CD4-positive, alpha-beta T cell (primary cell): ENCODE measurements at regions not wholly inside any gene's neighbourhood (a gene's known extent, or its start where the extent isn't known, plus 50 kb on each side); places are given as distances from the start of the nearest gene placed in this dataset.
"Not testable (repeated sequence)": the region's sequence is repeated elsewhere in the genome, so short reads cannot be mapped to it uniquely, and the experiment has no call there.

Source experiments
- ATAC-seq: fragments of 200-7000 bp; cut with Tn5 transposase; one replicate; pipeline ENCODE4 v1.10.0; 2022; ENCODE audit warnings: mild to moderate bottlenecking; ENCODE audit not compliant: poor library complexity
- CTCF ChIA-PET: fragments of 350-600 bp; sonication (Branson Sonifier 250); formaldehyde crosslinking; loops from one replicate; lab custom pipeline; 2021; ENCODE audit warnings: antibody characterized with exemption, inconsistent platforms; lab: Charles Lee
- POLR2A ChIA-PET: fragments of 350-600 bp; sonication (Branson Sonifier 250); formaldehyde crosslinking; loops from one replicate; lab custom pipeline; 2021; ENCODE audit warnings: antibody characterized with exemption, inconsistent platforms; lab: Charles Lee
- DNase-seq, 14 experiments: peaks; one replicate each; pipeline ENCODE4 v3.0.0-alpha.2; 2013 to 2020; ENCODE audit warnings: mixed read lengths in 2 of 14
- H3K27ac ChIP-seq, 2 donors: one replicate each; pipeline versions ENCODE4 v1.5.1 to v1.7.0; 2013; ENCODE audit warnings: low read length in 2 of 2, low read depth in 1 of 2, mild to moderate bottlenecking in 1 of 2
- H3K27me3 ChIP-seq, 2 experiments: 1 replicate in 1 of 2; 2 replicates in 1 of 2; pipeline versions ENCODE4 v1.6.1 to v1.7.0; 2013; ENCODE audit warnings: low read length in 2 of 2, control low read depth in 1 of 2, mild to moderate bottlenecking in 1 of 2, moderate library complexity in 1 of 2; ENCODE audit not compliant: insufficient read depth in 2 of 2, control insufficient read depth in 1 of 2
- H3K36me3 ChIP-seq: one replicate; pipeline ENCODE4 v1.6.1; 2013; ENCODE audit warnings: low read length, control low read depth; ENCODE audit not compliant: insufficient read depth
- H3K4me1 ChIP-seq: one replicate; pipeline ENCODE4 v1.6.1; 2013; ENCODE audit warnings: low read length, control low read depth; ENCODE audit not compliant: insufficient read depth
- H3K4me3 ChIP-seq: one replicate; pipeline ENCODE4 v1.5.1; 2013; ENCODE audit warnings: mild to moderate bottlenecking, low read length, moderate library complexity
- H3K9me3 ChIP-seq, 2 experiments: 1 replicate in 1 of 2; 2 replicates in 1 of 2; pipeline versions ENCODE4 v1.6.1 to v1.7.0; 2013; ENCODE audit warnings: low read length in 2 of 2, mild to moderate bottlenecking in 2 of 2, control low read depth in 1 of 2, moderate library complexity in 1 of 2; ENCODE audit not compliant: control insufficient read depth in 1 of 2, insufficient read depth in 1 of 2
- H3K27ac Mint-ChIP-seq: one replicate; pipeline ENCODE4 v1.8.0; 2020; ENCODE audit warnings: mixed read lengths
- H3K27me3 Mint-ChIP-seq: one replicate; pipeline ENCODE4 v1.8.0; 2021; ENCODE audit warnings: mixed read lengths
- H3K36me3 Mint-ChIP-seq: one replicate; pipeline ENCODE4 v1.8.0; 2021; ENCODE audit warnings: low read depth, mixed read lengths
- H3K4me1 Mint-ChIP-seq: one replicate; pipeline ENCODE4 v1.8.0; 2021; ENCODE audit warnings: low read depth, mixed read lengths
- H3K4me3 Mint-ChIP-seq: one replicate; pipeline ENCODE4 v1.8.0; 2020; ENCODE audit warnings: mild to moderate bottlenecking, mixed read lengths
- H3K9me3 Mint-ChIP-seq: one replicate; pipeline ENCODE4 v1.8.0; 2020; ENCODE audit warnings: mixed read lengths
- CTCF ChIP-seq: fragments of 200-600 bp; IDR thresholded peaks from one replicate; pipeline ENCODE4 v1.8.0; 2022; ENCODE audit warnings: antibody characterized with exemption, mild to moderate bottlenecking
- intact Hi-C, 2 experiments: fragments of 100-400 bp; cut with DNase I in 1 of 2; cut with micrococcal nuclease in 1 of 2; formaldehyde crosslinking; loops; one replicate each; pipeline versions ENCODE4 v1.15.1 to v1.9.0; 2023 to 2025; cut with DNase I, micrococcal nuclease

GRCh38 chr14:35956376-35957085 is 130.4 kb downstream of the BRMS1L start:
- no peaks in the 10 kb centered on the region for H3K9me3 Mint-ChIP-seq
- no peaks in the 10 kb centered on the region for H3K4me1 Mint-ChIP-seq
- ATAC-seq (no peak), DNase-seq (no peak)
- Histone ChIP-seq H3K36me3 (no peaks in the 10 kb centered on the region), H3K9me3 (no peaks in the 10 kb centered on the region), H3K4me3 (no peak overlapping the region), H3K27ac (no peak overlapping the region), H3K27me3 (no peaks in the 10 kb centered on the region), H3K4me1 (no peaks in the 10 kb centered on the region)
- H3K27me3 Mint-ChIP-seq, result no peaks in the 10 kb centered on the region
- ChIA-PET POLR2A (interaction anchor here (0.7 kb wide), 1 partner anchor 12 kb away, joined by 3 read pairs; no protein-coding TSS in a partner anchor), CTCF (no interaction called here)
- H3K4me3 Mint-ChIP-seq, result no peak overlapping the region
- no peak for TF ChIP-seq CTCF
- intact Hi-C loops, result no loop called here
- no peak overlapping the region for H3K27ac Mint-ChIP-seq
- H3K36me3 Mint-ChIP-seq, result no peaks in the 10 kb centered on the region

GRCh38 chr14:35952584-35952983 is 126.4 kb downstream of the BRMS1L start:
- Mint-ChIP-seq H3K27me3 (no peaks in the 10 kb centered on the region), H3K4me1 (no peaks in the 10 kb centered on the region), H3K9me3 (no peaks in the 10 kb centered on the region), H3K4me3 (no peak overlapping the region), H3K27ac (no peak overlapping the region), H3K36me3 (no peaks in the 10 kb centered on the region)
- POLR2A ChIA-PET, result no interaction called here
- intact Hi-C loops, result no loop called here
- no peaks in the 10 kb centered on the region for H3K36me3 ChIP-seq
- DNase-seq (no peak), ATAC-seq (no peak)
- no peak overlapping the region for H3K4me3 ChIP-seq
- CTCF ChIA-PET, result no interaction called here
- no peak for TF ChIP-seq CTCF
- no peak overlapping the region for H3K27ac ChIP-seq
- H3K9me3 ChIP-seq, result no peaks in the 10 kb centered on the region
- H3K27me3 ChIP-seq, result no peaks in the 10 kb centered on the region
- no peaks in the 10 kb centered on the region for H3K4me1 ChIP-seq

- Mint-ChIP-seq H3K4me1 (no peaks in the 10 kb centered on the region), H3K27me3 (no peaks in the 10 kb centered on the region), H3K36me3 (no peaks in the 10 kb centered on the region), H3K9me3 (no peaks in the 10 kb centered on the region), H3K4me3 (no peak overlapping the region), H3K27ac (no peak overlapping the region)
- POLR2A ChIA-PET, result no interaction called here
- CTCF ChIA-PET, result no interaction called here
- ATAC-seq, result no peak
- Histone ChIP-seq H3K9me3 (no peaks in the 10 kb centered on the region), H3K27me3 (no peaks in the 10 kb centered on the region), H3K27ac (no peak overlapping the region), H3K4me3 (no peak overlapping the region), H3K4me1 (no peaks in the 10 kb centered on the region), H3K36me3 (no peaks in the 10 kb centered on the region)
- no peak for DNase-seq
- TF ChIP-seq CTCF, result no peak
- intact Hi-C loops, result no loop called here
These were observed 123.9 kb downstream of the BRMS1L start for GRCh38 chr14:35949920-35950513.

- ATAC-seq, H3K27ac Mint-ChIP-seq, H3K36me3 Mint-ChIP-seq, CTCF ChIA-PET, H3K9me3 ChIP-seq, POLR2A ChIA-PET, H3K27ac ChIP-seq, H3K27me3 Mint-ChIP-seq, DNase-seq, H3K27me3 ChIP-seq, H3K36me3 ChIP-seq, H3K4me3 ChIP-seq, H3K9me3 Mint-ChIP-seq, intact Hi-C loops, H3K4me1 ChIP-seq, H3K4me3 Mint-ChIP-seq, H3K4me1 Mint-ChIP-seq: not testable (repeated sequence)
These were observed 121.8 kb downstream of the BRMS1L start for GRCh38 chr14:35947983-35948382.
